ENCODE measurements at regions not wholly inside any gene's neighbourhood (a gene's known extent, or its start where the extent isn't known, plus 50 kb on each side); places are given as distances from the start of the nearest gene placed in this dataset.

DNA sequence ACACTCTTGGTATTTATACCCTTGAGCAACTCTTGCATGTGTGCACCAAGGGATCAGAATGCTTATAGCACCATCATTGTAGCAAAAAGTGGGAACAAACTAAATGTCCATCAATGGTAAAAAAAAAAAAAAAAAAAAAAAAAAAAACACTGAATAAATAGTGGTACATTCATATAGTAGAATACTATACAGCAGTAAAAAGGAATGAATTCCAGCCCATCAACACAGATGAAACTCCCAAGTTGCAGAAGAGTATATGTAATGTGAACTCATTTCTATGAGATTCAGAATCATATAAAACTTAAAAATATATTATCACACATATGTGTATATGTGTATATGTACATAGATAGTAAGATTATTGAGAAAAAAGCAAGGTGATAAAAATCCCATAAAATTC, 291.6 kb downstream of the CLIC5 start:
- TF ChIP-seq POLR2AphosphoS5 (IDR thresholded peaks at IDR 0.05) (no peak), EP300 (IDR thresholded peaks at IDR 0.05) (no peak), POLR2A (IDR thresholded peaks at IDR 0.05) (no peak)
- TF ChIP-seq, protein P1, sequence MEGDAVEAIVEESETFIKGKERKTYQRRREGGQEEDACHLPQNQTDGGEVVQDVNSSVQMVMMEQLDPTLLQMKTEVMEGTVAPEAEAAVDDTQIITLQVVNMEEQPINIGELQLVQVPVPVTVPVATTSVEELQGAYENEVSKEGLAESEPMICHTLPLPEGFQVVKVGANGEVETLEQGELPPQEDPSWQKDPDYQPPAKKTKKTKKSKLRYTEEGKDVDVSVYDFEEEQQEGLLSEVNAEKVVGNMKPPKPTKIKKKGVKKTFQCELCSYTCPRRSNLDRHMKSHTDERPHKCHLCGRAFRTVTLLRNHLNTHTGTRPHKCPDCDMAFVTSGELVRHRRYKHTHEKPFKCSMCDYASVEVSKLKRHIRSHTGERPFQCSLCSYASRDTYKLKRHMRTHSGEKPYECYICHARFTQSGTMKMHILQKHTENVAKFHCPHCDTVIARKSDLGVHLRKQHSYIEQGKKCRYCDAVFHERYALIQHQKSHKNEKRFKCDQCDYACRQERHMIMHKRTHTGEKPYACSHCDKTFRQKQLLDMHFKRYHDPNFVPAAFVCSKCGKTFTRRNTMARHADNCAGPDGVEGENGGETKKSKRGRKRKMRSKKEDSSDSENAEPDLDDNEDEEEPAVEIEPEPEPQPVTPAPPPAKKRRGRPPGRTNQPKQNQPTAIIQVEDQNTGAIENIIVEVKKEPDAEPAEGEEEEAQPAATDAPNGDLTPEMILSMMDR (IDR thresholded peaks at IDR 0.05): no peak
- Histone ChIP-seq H3K27ac (no peak overlapping the region), H3K9me3 (peaks cover 0 to 11% (median 0%) of the 10 kb centered on the region in 3 donors), H3K27me3 (no peaks in the 10 kb centered on the region), H3K4me1 (no peaks in the 10 kb centered on the region), H3K4me3 (no peak overlapping the region), H3K36me3 (no peaks in the 10 kb centered on the region)
- ATAC-seq: no peak

DNA sequence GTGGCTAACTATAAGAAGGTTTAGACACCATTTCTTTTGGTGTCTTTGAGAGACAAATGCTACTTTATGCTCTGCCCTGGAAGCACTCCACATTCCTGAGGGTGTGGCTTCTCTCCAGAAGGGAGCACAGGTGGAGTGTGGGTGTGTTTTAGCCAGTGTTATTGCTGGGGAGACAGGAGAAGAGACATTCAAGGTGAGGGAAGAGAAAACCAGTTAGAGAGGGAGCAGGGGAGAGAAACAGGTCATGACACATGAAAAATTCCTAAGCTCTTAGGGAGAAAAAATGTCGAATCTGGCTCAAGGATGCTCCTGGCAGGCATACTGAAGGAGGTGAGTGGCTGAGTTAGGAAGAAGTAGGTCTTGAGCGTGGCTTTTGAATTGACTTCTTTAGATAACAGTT, 292.8 kb downstream of the CLIC5 start:
- WGBS, 2 donors (ENCODE audit: low coverage in 1 of 2): 81 to 100% methylated on average over 1 to 2 of the region's 2 CpGs
- ATAC-seq: no peak
- no peaks in the 10 kb centered on the region for H3K4me1 ChIP-seq
- H3K27me3 ChIP-seq: no peaks in the 10 kb centered on the region
- no peak overlapping the region for H3K27ac ChIP-seq
- H3K9me3 ChIP-seq: peaks cover 0 to 11% (median 0%) of the 10 kb centered on the region in 3 donors
- no peak overlapping the region for H3K4me3 ChIP-seq
- TF ChIP-seq, protein P1 (IDR thresholded peaks at IDR 0.05): no peak
- TF ChIP-seq EP300 (IDR thresholded peaks at IDR 0.05): no peak
- TF ChIP-seq POLR2A (IDR thresholded peaks at IDR 0.05): no peak
- no peak for TF ChIP-seq POLR2AphosphoS5 (IDR thresholded peaks at IDR 0.05)
- no peaks in the 10 kb centered on the region for H3K36me3 ChIP-seq

DNA sequence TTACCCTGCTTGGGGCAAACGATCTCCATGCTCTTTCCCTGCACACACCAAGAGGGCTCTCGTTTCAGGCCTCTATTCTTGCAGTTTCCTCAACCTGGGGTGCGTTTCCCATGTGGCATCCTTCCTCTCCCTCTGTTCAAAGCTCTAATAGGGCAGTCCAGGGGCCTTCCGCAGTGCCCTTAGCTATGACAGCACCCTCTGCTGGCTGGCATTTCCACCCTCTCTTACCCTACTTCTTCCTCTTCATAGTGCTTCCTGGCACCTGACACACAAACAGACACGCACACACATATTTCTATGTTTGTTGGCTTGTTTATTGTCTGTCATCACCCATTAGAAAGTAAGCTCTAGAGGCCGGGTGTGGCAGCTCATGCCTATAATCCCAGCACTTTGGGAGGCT, 294.0 kb downstream of the CLIC5 start:
- H3K4me3 ChIP-seq: no peak overlapping the region
- no peaks in the 10 kb centered on the region for H3K36me3 ChIP-seq
- TF ChIP-seq POLR2AphosphoS5 (IDR thresholded peaks at IDR 0.05) (no peak), POLR2A (IDR thresholded peaks at IDR 0.05) (no peak), EP300 (IDR thresholded peaks at IDR 0.05) (no peak)
- TF ChIP-seq, protein P1 (IDR thresholded peaks at IDR 0.05): no peak
- H3K4me1 ChIP-seq: no peaks in the 10 kb centered on the region
- no peaks in the 10 kb centered on the region for H3K27me3 ChIP-seq
- ATAC-seq: no peak
- peaks cover 0 to 11% (median 0%) of the 10 kb centered on the region in 3 donors for H3K9me3 ChIP-seq
- 75 to 86% methylated on average over 3 to 6 of the region's 6 CpGs for WGBS, 2 donors (ENCODE audit: low coverage in 1 of 2)
- no peak overlapping the region for H3K27ac ChIP-seq

DNA sequence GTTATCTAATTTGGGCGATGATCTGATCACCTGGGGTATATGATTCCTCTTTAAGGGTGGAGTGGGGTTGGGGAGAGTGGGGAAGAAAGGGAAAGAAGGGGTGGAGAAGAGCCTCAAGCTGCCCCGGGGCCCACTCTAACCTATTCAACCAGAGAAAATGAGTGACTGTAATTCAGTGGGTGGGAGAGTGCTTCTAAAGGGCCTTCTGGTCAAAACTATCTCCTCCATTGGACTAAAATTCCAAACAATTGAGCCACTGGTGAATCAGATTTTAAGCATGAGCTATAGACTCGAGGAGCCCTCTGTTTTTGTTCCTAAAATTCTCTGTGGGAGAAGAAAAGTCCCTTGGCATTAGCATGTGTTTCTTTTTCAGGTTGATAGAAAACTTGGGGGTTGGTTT, 296.8 kb downstream of the CLIC5 start:
- peaks cover 0 to 7% (median 0%) of the 10 kb centered on the region in 3 donors for H3K4me1 ChIP-seq
- no peak overlapping the region for H3K4me3 ChIP-seq
- H3K36me3 ChIP-seq: no peaks in the 10 kb centered on the region
- TF ChIP-seq EP300 (IDR thresholded peaks at IDR 0.05) (no peak), POLR2AphosphoS5 (IDR thresholded peaks at IDR 0.05) (no peak), POLR2A (IDR thresholded peaks at IDR 0.05) (no peak)
- TF ChIP-seq, protein P1 (IDR thresholded peaks at IDR 0.05): no peak
- no peak overlapping the region for H3K27ac ChIP-seq
- no peak for ATAC-seq
- peaks cover 0 to 11% (median 0%) of the 10 kb centered on the region in 3 donors for H3K9me3 ChIP-seq
- WGBS, 2 donors (ENCODE audit: low coverage in 1 of 2): 86% methylated on average over 2 of the region's 3 CpGs
- peaks cover 5% of the 10 kb centered on the region for H3K27me3 ChIP-seq

DNA sequence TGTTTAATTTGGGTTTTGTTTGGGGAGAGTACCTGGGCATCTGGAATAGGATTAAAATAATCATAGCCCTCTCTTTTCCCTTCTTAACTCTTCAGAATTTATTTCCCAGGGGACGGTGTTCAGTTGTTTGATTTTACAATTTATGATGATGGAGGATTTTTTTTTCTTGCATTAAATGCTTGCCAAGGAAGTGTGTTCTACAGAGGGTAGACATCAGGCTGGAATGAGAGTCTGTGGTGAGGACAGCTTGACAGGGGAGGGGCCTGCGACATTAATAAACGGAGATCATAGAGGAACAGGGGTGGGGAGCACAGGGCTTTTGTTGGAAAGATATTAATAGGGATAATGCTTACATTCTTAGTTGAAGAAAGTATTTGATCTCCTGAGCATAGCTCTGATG, 297.5 kb downstream of the CLIC5 start:
- 43 to 81% methylated on average over 3 of the region's 3 CpGs for WGBS, 2 donors (ENCODE audit: low coverage in 1 of 2)
- TF ChIP-seq EP300 (IDR thresholded peaks at IDR 0.05) (no peak), POLR2AphosphoS5 (IDR thresholded peaks at IDR 0.05) (no peak), POLR2A (IDR thresholded peaks at IDR 0.05) (no peak)
- TF ChIP-seq, protein P1 (IDR thresholded peaks at IDR 0.05): no peak
- H3K9me3 ChIP-seq: peaks cover 0 to 3% (median 0%) of the 10 kb centered on the region in 3 donors
- H3K4me3 ChIP-seq: no peak overlapping the region
- peaks cover 0 to 7% (median 0%) of the 10 kb centered on the region in 3 donors for H3K4me1 ChIP-seq
- H3K27me3 ChIP-seq: peaks cover 8% of the 10 kb centered on the region
- no peaks in the 10 kb centered on the region for H3K36me3 ChIP-seq
- H3K27ac ChIP-seq: no peak overlapping the region
- no peak for ATAC-seq

All from gastroesophageal sphincter (tissue), 4 donors.